ENCODE measurements at regions not wholly inside any gene's neighbourhood (a gene's known extent, or its start where the extent isn't known, plus 50 kb on each side); places are given as distances from the start of the nearest gene placed in this dataset.
"Not testable (repeated sequence)": the region's sequence is repeated elsewhere in the genome, so short reads cannot be mapped to it uniquely, and the experiment has no call there.

DNA sequence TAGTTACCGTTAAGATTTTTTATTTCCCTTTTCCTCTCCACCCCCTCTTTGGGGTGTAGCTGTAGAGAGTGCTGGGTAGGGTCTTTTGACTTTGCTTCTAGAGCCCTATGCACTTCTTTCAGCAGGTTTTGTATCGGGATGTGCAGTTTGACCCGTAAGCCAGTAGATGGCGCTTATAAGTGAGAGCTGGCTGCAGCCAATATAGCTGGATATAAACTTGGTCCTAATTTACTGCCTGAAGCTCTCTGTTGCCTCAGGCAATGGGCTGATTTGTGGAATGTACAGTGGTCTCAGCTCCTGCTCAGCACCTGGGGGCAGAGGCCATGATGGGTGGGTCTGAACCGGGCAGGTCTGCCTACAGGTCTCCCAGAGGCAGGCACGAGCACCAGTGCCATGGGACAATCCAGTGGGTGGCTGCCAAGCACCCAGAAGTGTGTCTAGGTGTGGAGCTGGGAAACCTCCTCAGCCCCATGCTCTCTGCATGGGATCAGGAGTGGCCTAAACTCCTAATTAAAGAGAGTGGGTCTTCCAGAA lies 146.5 kb downstream of the SPANXN1 start:
- TF ChIP-seq, protein P1, sequence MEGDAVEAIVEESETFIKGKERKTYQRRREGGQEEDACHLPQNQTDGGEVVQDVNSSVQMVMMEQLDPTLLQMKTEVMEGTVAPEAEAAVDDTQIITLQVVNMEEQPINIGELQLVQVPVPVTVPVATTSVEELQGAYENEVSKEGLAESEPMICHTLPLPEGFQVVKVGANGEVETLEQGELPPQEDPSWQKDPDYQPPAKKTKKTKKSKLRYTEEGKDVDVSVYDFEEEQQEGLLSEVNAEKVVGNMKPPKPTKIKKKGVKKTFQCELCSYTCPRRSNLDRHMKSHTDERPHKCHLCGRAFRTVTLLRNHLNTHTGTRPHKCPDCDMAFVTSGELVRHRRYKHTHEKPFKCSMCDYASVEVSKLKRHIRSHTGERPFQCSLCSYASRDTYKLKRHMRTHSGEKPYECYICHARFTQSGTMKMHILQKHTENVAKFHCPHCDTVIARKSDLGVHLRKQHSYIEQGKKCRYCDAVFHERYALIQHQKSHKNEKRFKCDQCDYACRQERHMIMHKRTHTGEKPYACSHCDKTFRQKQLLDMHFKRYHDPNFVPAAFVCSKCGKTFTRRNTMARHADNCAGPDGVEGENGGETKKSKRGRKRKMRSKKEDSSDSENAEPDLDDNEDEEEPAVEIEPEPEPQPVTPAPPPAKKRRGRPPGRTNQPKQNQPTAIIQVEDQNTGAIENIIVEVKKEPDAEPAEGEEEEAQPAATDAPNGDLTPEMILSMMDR (IDR thresholded peaks at IDR 0.05; ENCODE audit: low read depth, low read length): no peak
- Histone ChIP-seq H3K9me3 (ENCODE audit: control insufficient read depth, insufficient read depth, low read length) (peaks cover 4% of the 10 kb centered on the region), H3K27me3 (ENCODE audit: control insufficient read depth, insufficient read depth, low read length) (no peaks in the 10 kb centered on the region), H3K27ac (ENCODE audit: low read depth, low read length) (no peak overlapping the region), H3K4me3 (ENCODE audit: low read depth, low read length) (no peak overlapping the region)
- ChIA-PET CTCF (no interaction called here), POLR2A (no interaction called here)
- DNase-seq (ENCODE audit: low read depth, low spot score): no peak

DNA sequence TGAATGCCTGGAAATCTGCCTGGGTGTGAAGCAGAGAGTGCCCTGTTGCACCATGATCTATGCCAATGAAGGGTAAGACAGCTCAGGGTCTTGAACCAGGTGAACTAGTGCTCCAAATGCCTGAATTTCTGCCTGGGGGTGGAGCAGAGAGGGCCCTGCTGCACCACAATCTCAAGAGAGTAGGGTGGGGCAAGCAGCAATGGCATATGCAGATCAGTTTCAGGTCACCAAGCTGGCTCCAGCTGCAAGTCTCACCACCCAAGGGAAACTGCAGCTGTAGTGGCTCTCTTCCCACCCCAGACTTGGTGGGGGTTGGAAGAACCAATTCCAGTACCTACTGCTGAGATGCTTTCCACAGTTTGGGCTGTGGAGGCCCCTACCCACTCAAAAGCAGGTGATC lies 147.0 kb downstream of the SPANXN1 start:
- Histone ChIP-seq H3K9me3 (ENCODE audit: control insufficient read depth, insufficient read depth, low read length) (peaks cover 4% of the 10 kb centered on the region), H3K27me3 (ENCODE audit: control insufficient read depth, insufficient read depth, low read length) (no peaks in the 10 kb centered on the region), H3K27ac (ENCODE audit: low read depth, low read length) (no peak overlapping the region), H3K4me3 (ENCODE audit: low read depth, low read length) (no peak overlapping the region)
- TF ChIP-seq, protein P1 (IDR thresholded peaks at IDR 0.05; ENCODE audit: low read depth, low read length): no peak
- POLR2A ChIA-PET: no interaction called here
- DNase-seq (ENCODE audit: low read depth, low spot score): no peak
- CTCF ChIA-PET: no interaction called here

DNA sequence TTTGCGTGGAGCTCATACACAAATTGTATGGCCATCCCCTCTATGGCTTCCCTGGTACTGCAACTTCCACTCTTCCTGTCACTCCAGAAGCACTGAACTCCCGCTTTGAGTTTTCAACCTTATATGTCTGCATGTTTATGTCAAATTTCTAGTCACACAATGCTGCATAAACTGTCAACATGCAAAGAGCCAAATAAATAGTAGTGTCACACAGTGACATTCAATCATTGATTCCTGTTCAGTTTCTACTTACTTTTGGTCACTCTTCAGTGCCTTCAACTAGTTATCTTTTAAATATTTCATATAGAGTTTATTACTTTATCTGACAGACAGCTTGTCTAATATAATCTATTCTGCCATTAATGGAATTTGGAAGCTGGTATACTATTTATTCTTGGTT lies 149.3 kb downstream of the SPANXN1 start:
- H3K4me3 ChIP-seq (ENCODE audit: low read depth, low read length): no peak overlapping the region
- CTCF ChIA-PET: no interaction called here
- H3K9me3 ChIP-seq (ENCODE audit: control insufficient read depth, insufficient read depth, low read length): peaks cover 4% of the 10 kb centered on the region
- H3K27me3 ChIP-seq (ENCODE audit: control insufficient read depth, insufficient read depth, low read length): no peaks in the 10 kb centered on the region
- POLR2A ChIA-PET: no interaction called here
- H3K27ac ChIP-seq (ENCODE audit: low read depth, low read length): no peak overlapping the region
- TF ChIP-seq, protein P1 (IDR thresholded peaks at IDR 0.05; ENCODE audit: low read depth, low read length): no peak
- DNase-seq (ENCODE audit: low read depth, low spot score): no peak

DNA sequence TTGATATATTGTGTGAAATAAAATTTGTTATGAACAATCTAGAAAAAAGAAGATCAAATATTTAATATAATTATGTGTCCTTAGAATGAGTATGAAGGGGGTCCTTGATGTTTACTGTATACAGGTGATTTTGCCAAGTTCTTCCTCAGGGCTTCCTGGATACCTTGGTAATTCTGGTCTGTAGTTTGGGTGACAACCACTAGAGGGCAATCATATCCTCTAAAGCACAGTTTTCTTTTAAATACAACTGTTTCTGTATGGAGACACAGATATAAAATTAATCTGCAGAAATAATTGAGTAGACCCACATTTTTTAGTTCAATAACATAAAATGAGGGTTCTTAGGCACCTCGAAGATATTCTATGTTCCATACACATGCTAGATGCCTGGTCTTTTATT lies 157.7 kb downstream of the SPANXN1 start:
- DNase-seq (ENCODE audit: low read depth, low spot score): no peak
- CTCF ChIA-PET: no interaction called here
- POLR2A ChIA-PET: no interaction called here
- Histone ChIP-seq H3K27me3 (ENCODE audit: control insufficient read depth, insufficient read depth, low read length) (no peaks in the 10 kb centered on the region), H3K27ac (ENCODE audit: low read depth, low read length) (no peak overlapping the region), H3K9me3 (ENCODE audit: control insufficient read depth, insufficient read depth, low read length) (no peaks in the 10 kb centered on the region; the same call in 1 of the 2 replicates), H3K4me3 (ENCODE audit: low read depth, low read length) (no peak overlapping the region)
- TF ChIP-seq, protein P1 (IDR thresholded peaks at IDR 0.05; ENCODE audit: low read depth, low read length): peak; percentile 33

DNA sequence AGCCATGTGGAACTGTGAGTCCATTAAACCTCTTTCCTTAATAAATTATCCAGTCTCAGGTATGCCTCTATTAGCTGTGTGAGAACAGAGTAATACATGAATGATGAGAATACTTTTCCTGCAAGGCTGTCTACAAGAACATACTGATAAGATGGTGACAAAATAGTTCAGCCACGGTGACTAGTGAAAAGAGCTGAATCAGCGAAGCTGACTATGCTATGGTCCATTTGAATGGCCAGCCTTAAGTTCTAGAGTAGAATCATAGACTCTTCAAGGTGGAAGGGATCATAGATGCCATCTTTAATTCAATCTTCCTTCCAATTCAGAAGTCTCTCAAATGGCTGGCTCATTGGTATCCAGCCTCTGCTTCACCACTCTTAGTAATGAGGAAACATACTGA lies 163.3 kb downstream of the SPANXN1 start:
- TF ChIP-seq, protein P1 (IDR thresholded peaks at IDR 0.05; ENCODE audit: low read depth, low read length): no peak
- H3K27me3 ChIP-seq (ENCODE audit: control insufficient read depth, insufficient read depth, low read length): no peaks in the 10 kb centered on the region
- no peak overlapping the region for H3K27ac ChIP-seq (ENCODE audit: low read depth, low read length)
- H3K9me3 ChIP-seq (ENCODE audit: control insufficient read depth, insufficient read depth, low read length): no peaks in the 10 kb centered on the region; the same call in 1 of the 2 replicates
- CTCF ChIA-PET: no interaction called here
- DNase-seq (ENCODE audit: low read depth, low spot score): no peak
- POLR2A ChIA-PET: no interaction called here
- no peak overlapping the region for H3K4me3 ChIP-seq (ENCODE audit: low read depth, low read length)

DNA sequence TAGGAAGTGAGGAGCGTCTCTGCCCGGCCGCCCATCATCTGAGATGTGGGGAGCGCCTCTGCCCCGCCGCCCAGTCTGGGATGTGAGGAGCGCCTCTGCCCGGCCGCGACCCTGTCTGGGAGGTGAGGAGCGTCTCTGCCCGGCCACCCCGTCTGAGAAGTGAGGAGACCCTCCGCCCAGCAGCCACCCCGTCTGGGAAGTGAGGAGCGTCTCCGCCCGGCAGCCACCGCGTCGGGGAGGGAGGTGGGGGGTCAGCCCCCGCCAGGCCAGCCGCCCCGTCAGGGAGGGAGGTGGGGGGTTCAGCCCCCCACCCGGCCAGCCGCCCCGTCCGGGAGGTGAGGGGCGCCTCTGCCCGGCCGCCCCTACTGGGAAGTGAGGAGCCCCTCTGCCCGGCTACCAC lies 188.9 kb downstream of the SPANXN1 start:
- DNase-seq (ENCODE audit: low read depth, low spot score); POLR2A ChIA-PET; H3K27ac ChIP-seq (ENCODE audit: low read depth, low read length); H3K27me3 ChIP-seq (ENCODE audit: control insufficient read depth, insufficient read depth, low read length); H3K4me3 ChIP-seq (ENCODE audit: low read depth, low read length); CTCF ChIA-PET; H3K9me3 ChIP-seq (ENCODE audit: control insufficient read depth, insufficient read depth, low read length): not testable (repeated sequence)

All from AG04450 (cell line).